Neuronal stem cell (in vitro differentiated cells): ENCODE measurements at regions not wholly inside any gene's neighbourhood (a gene's known extent, or its start where the extent isn't known, plus 50 kb on each side); places are given as distances from the start of the nearest gene placed in this dataset.
A peak's percentile ranks its signal among the peaks of the same experiment; 100 is the strongest.
"Not testable (repeated sequence)": the region's sequence is repeated elsewhere in the genome, so short reads cannot be mapped to it uniquely, and the experiment has no call there.

Source experiments
- DNase-seq: peaks from one replicate; pipeline ENCODE4 v3.0.0-alpha.2; 2013; ENCODE audit warnings: low spot score
- H2AFZ ChIP-seq: one replicate; pipeline ENCODE4 v1.6.1; 2013; ENCODE audit warnings: mild to moderate bottlenecking, low read length, inconsistent platforms
- H2AK5ac ChIP-seq: 2 replicates; pipeline ENCODE4 v1.6.1; 2013; ENCODE audit warnings: low read depth, mild to moderate bottlenecking, inconsistent platforms, low read length, moderate library complexity, mixed read lengths
- H2BK120ac ChIP-seq: 2 replicates; pipeline ENCODE4 v1.6.1; 2013; ENCODE audit warnings: low read depth, mild to moderate bottlenecking, inconsistent platforms, low read length, moderate library complexity, mixed read lengths
- H2BK12ac ChIP-seq: one replicate; pipeline ENCODE4 v1.6.1; 2013; ENCODE audit warnings: low read length, inconsistent platforms
- H2BK15ac ChIP-seq: 2 replicates; pipeline ENCODE4 v1.6.1; 2013; ENCODE audit warnings: mild to moderate bottlenecking, low read length, inconsistent platforms, mixed read lengths
- H2BK5ac ChIP-seq: one replicate; pipeline ENCODE4 v1.6.1; 2013; ENCODE audit warnings: inconsistent platforms, mild to moderate bottlenecking, low read length, moderate library complexity
- H3K14ac ChIP-seq: one replicate; pipeline ENCODE4 v1.6.1; 2013; ENCODE audit warnings: low read length, inconsistent platforms
- H3K18ac ChIP-seq: 2 replicates; pipeline ENCODE4 v1.6.1; 2013; ENCODE audit warnings: low read length, inconsistent platforms
- H3K23ac ChIP-seq: 2 replicates; pipeline ENCODE4 v1.6.1; 2013; ENCODE audit warnings: low read depth, mild to moderate bottlenecking, mixed read lengths, low read length, inconsistent platforms; ENCODE audit not compliant: poor library complexity
- H3K27ac ChIP-seq: replicated peaks from 3 replicates; pipeline ENCODE4 v1.5.1; 2013; ENCODE audit warnings: low read length, inconsistent platforms
- H3K27me3 ChIP-seq, 3 experiments: 2 replicates each; pipeline ENCODE4 v1.6.1; 2013; ENCODE audit warnings: low read length in 3 of 3, mild to moderate bottlenecking in 2 of 3, inconsistent platforms in 1 of 3, low read depth in 1 of 3, mixed read lengths in 1 of 3, moderate library complexity in 1 of 3; ENCODE audit not compliant: control insufficient read depth in 3 of 3, insufficient read depth in 3 of 3
- H3K36me3 ChIP-seq, 2 donors: replicated peaks in 1 of 2; 2 replicates each; pipeline ENCODE4 v1.6.1; 2013; ENCODE audit warnings: low read length in 2 of 2; ENCODE audit not compliant: control insufficient read depth in 2 of 2, insufficient read depth in 2 of 2
- H3K4ac ChIP-seq: 2 replicates; pipeline ENCODE4 v1.6.1; 2013; ENCODE audit warnings: inconsistent platforms, mild to moderate bottlenecking, low read length, moderate library complexity
- H3K4me1 ChIP-seq, 2 donors: 1 replicate in 1 of 2; 2 replicates in 1 of 2; pipeline ENCODE4 v1.6.1; 2013; ENCODE audit warnings: low read length in 2 of 2, low read depth in 1 of 2; ENCODE audit not compliant: control insufficient read depth in 2 of 2, insufficient read depth in 1 of 2
- H3K4me2 ChIP-seq: one replicate; pipeline ENCODE4 v1.6.1; 2013; ENCODE audit warnings: mild to moderate bottlenecking, low read length, inconsistent platforms; ENCODE audit not compliant: insufficient read depth, poor library complexity, severe bottlenecking
- H3K4me3 ChIP-seq, 2 donors: 2 replicates each; pipeline ENCODE4 v1.5.1; 2013; ENCODE audit warnings: low read length in 2 of 2, mild to moderate bottlenecking in 2 of 2, inconsistent platforms in 1 of 2, moderate library complexity in 1 of 2
- H3K79me1 ChIP-seq: one replicate; pipeline ENCODE4 v1.6.1; 2013; ENCODE audit warnings: low read depth, mild to moderate bottlenecking, inconsistent platforms, low read length, moderate library complexity
- H3K9ac ChIP-seq: one replicate; pipeline ENCODE4 v1.6.1; 2013; ENCODE audit warnings: mild to moderate bottlenecking, low read depth, low read length, inconsistent platforms; ENCODE audit not compliant: poor library complexity
- H3K9me3 ChIP-seq, 2 donors: replicated peaks in 1 of 2; 2 replicates each; pipeline versions ENCODE3 to v1.6.1; 2013; ENCODE audit warnings: low read length in 2 of 2, mild to moderate bottlenecking in 2 of 2, inconsistent platforms in 1 of 2, low read depth in 1 of 2, mixed read lengths in 1 of 2, moderate library complexity in 1 of 2; ENCODE audit not compliant: control insufficient read depth in 2 of 2, insufficient read depth in 1 of 2
- H4K8ac ChIP-seq: one replicate; pipeline ENCODE4 v1.6.1; 2013; ENCODE audit warnings: low read depth, mild to moderate bottlenecking, inconsistent platforms, low read length, moderate library complexity
- H4K91ac ChIP-seq: one replicate; pipeline ENCODE4 v1.6.1; 2013; ENCODE audit warnings: low read length, low read depth, mild to moderate bottlenecking, inconsistent platforms; ENCODE audit not compliant: poor library complexity
- WGBS, 2 donors: extraction: QIAGEN DNeasy Blood & Tissue Kit; methylation state at CpG; one replicate each; pipeline ENCODE4 v1.1.7; 2013; ENCODE audit warnings: missing lambda C conversion rate in 2 of 2, mixed read lengths in 1 of 2; ENCODE audit not compliant: insufficient read length in 2 of 2, insufficient replicate concordance in 1 of 2; ENCODE audit errors: extremely low coverage in 2 of 2; 5-methylcytosine and 5-hydroxymethylcytosine counted together

GRCh38 chr16:29297809-29298177 is 108.7 kb downstream of the NPIPB11 start:
- not testable (repeated sequence) for H3K36me3 ChIP-seq, H3K9ac ChIP-seq, H2BK120ac ChIP-seq, H3K4me3 ChIP-seq, H3K4me1 ChIP-seq, H3K4me2 ChIP-seq, H3K14ac ChIP-seq, DNase-seq, H4K91ac ChIP-seq, H3K27me3 ChIP-seq, H2BK5ac ChIP-seq, H3K4ac ChIP-seq, H2AK5ac ChIP-seq, H3K79me1 ChIP-seq, H3K9me3 ChIP-seq, H4K8ac ChIP-seq, H2BK15ac ChIP-seq, H2AFZ ChIP-seq, H3K27ac ChIP-seq, H3K18ac ChIP-seq, H2BK12ac ChIP-seq, H3K23ac ChIP-seq
- no CpG with 5 or more reads among the region's 2 CpGs for WGBS, 2 donors

GRCh38 chr16:29297144-29297808 is 109.2 kb downstream of the NPIPB11 start:
- H3K9ac ChIP-seq: peak overlapping the region; percentile 34
- not testable (repeated sequence) for H2BK15ac ChIP-seq, H3K9me3 ChIP-seq

GRCh38 chr16:29296176-29296575 is 110.3 kb downstream of the NPIPB11 start:
- not testable (repeated sequence) for H3K27me3 ChIP-seq, H2AFZ ChIP-seq, H3K4me3 ChIP-seq, H3K27ac ChIP-seq, H2BK5ac ChIP-seq, H3K4me2 ChIP-seq, H3K9me3 ChIP-seq, H2BK120ac ChIP-seq, H3K79me1 ChIP-seq, H4K91ac ChIP-seq, H3K36me3 ChIP-seq, H4K8ac ChIP-seq, H3K14ac ChIP-seq, H3K9ac ChIP-seq, DNase-seq, H3K23ac ChIP-seq, H2AK5ac ChIP-seq, H3K4me1 ChIP-seq, H3K4ac ChIP-seq, H2BK15ac ChIP-seq, H2BK12ac ChIP-seq, H3K18ac ChIP-seq
- WGBS, 2 donors: no CpG with 5 or more reads among the region's 11 CpGs

More at GRCh38 chr16:29297144-29297808, 109.2 kb downstream of the NPIPB11 start:
- H3K4ac ChIP-seq, H3K27me3 ChIP-seq, H4K8ac ChIP-seq, H2BK120ac ChIP-seq, H3K4me3 ChIP-seq, H3K23ac ChIP-seq, H3K4me2 ChIP-seq, H3K79me1 ChIP-seq, H4K91ac ChIP-seq, DNase-seq, H3K14ac ChIP-seq, H2BK12ac ChIP-seq, H3K27ac ChIP-seq, H2BK5ac ChIP-seq, H3K4me1 ChIP-seq, H2AK5ac ChIP-seq, H3K36me3 ChIP-seq, H2AFZ ChIP-seq: not testable (repeated sequence)
- H3K18ac ChIP-seq: peak overlapping the region; percentile 72
- no CpG with 5 or more reads among the region's 17 CpGs for WGBS, 2 donors

- not testable (repeated sequence) for DNase-seq, H3K27ac ChIP-seq, H3K4me1 ChIP-seq, H2BK5ac ChIP-seq, H4K91ac ChIP-seq, H2BK12ac ChIP-seq, H2AFZ ChIP-seq, H4K8ac ChIP-seq, H3K23ac ChIP-seq, H3K36me3 ChIP-seq, H3K4me2 ChIP-seq, H3K9me3 ChIP-seq, H3K9ac ChIP-seq, H2BK120ac ChIP-seq, H2BK15ac ChIP-seq, H3K18ac ChIP-seq, H3K4me3 ChIP-seq, H2AK5ac ChIP-seq, H3K27me3 ChIP-seq, H3K4ac ChIP-seq, H3K79me1 ChIP-seq, H3K14ac ChIP-seq
- WGBS, 2 donors: no CpG with 5 or more reads among the region's 21 CpGs
Observed at GRCh38 chr16:29294951-29295795, 111.3 kb downstream of the NPIPB11 start.
